ENCODE measurements at regions not wholly inside any gene's neighbourhood (a gene's known extent, or its start where the extent isn't known, plus 50 kb on each side); places are given as distances from the start of the nearest gene placed in this dataset.

DNA sequence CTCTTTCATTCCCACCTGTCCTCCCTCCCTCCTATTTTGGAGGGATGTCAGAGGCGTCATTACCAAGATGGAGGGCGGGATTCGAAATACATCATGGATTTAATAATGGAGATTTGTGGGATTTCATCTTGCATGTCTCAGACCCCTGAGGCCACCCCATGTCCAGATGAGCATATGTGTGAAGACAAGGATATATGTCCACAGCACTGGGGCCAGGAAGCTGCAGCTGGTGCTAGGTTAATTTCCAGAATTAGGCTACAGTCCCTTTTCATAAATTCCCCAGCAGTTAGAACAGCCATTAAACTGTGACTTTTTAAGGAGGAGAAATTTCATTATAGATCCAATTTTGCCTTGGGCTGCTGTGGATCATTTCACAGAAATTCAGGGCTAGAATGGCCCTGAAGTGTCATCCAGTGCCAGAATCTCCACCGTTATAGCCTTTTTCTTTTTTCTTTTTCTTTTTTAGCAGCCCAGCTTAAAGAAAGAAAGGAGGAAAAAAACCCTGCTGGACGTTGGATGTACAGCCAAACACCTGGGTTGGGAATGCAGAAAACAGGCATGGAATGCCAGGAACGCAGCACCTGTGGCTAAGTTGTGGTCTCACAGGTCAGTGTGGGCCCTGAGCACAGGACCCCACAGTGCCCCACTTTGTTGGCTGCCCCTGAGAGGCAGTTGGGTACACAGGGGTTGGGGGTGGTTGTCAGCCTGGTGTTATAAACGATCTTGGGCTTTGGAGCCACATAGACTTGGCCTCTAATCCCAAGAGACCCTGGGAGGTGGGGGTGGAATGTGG lies 50.2 kb upstream of the CXCL14 start (continued):
- TF ChIP-seq, protein P1, sequence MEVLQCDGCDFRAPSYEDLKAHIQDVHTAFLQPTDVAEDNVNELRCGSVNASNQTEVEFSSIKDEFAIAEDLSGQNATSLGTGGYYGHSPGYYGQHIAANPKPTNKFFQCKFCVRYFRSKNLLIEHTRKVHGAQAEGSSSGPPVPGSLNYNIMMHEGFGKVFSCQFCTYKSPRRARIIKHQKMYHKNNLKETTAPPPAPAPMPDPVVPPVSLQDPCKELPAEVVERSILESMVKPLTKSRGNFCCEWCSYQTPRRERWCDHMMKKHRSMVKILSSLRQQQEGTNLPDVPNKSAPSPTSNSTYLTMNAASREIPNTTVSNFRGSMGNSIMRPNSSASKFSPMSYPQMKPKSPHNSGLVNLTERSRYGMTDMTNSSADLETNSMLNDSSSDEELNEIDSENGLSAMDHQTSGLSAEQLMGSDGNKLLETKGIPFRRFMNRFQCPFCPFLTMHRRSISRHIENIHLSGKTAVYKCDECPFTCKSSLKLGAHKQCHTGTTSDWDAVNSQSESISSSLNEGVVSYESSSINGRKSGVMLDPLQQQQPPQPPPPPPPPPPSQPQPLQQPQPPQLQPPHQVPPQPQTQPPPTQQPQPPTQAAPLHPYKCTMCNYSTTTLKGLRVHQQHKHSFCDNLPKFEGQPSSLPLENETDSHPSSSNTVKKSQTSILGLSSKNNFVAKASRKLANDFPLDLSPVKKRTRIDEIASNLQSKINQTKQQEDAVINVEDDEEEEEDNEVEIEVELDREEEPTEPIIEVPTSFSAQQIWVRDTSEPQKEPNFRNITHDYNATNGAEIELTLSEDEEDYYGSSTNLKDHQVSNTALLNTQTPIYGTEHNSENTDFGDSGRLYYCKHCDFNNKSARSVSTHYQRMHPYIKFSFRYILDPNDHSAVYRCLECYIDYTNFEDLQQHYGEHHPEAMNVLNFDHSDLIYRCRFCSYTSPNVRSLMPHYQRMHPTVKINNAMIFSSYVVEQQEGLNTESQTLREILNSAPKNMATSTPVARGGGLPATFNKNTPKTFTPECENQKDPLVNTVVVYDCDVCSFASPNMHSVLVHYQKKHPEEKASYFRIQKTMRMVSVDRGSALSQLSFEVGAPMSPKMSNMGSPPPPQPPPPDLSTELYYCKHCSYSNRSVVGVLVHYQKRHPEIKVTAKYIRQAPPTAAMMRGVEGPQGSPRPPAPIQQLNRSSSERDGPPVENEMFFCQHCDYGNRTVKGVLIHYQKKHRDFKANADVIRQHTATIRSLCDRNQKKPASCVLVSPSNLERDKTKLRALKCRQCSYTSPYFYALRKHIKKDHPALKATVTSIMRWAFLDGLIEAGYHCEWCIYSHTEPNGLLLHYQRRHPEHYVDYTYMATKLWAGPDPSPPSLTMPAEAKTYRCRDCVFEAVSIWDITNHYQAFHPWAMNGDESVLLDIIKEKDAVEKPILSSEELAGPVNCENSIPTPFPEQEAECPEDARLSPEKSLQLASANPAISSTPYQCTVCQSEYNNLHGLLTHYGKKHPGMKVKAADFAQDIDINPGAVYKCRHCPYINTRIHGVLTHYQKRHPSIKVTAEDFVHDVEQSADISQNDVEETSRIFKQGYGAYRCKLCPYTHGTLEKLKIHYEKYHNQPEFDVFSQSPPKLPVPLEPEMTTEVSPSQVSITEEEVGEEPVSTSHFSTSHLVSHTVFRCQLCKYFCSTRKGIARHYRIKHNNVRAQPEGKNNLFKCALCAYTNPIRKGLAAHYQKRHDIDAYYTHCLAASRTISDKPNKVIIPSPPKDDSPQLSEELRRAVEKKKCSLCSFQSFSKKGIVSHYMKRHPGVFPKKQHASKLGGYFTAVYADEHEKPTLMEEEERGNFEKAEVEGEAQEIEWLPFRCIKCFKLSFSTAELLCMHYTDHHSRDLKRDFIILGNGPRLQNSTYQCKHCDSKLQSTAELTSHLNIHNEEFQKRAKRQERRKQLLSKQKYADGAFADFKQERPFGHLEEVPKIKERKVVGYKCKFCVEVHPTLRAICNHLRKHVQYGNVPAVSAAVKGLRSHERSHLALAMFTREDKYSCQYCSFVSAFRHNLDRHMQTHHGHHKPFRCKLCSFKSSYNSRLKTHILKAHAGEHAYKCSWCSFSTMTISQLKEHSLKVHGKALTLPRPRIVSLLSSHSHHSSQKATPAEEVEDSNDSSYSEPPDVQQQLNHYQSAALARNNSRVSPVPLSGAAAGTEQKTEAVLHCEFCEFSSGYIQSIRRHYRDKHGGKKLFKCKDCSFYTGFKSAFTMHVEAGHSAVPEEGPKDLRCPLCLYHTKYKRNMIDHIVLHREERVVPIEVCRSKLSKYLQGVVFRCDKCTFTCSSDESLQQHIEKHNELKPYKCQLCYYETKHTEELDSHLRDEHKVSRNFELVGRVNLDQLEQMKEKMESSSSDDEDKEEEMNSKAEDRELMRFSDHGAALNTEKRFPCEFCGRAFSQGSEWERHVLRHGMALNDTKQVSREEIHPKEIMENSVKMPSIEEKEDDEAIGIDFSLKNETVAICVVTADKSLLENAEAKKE (CRISPR knock-in tag; IDR thresholded peaks at IDR 0.05), result no peak
- TF ChIP-seq, protein P2, sequence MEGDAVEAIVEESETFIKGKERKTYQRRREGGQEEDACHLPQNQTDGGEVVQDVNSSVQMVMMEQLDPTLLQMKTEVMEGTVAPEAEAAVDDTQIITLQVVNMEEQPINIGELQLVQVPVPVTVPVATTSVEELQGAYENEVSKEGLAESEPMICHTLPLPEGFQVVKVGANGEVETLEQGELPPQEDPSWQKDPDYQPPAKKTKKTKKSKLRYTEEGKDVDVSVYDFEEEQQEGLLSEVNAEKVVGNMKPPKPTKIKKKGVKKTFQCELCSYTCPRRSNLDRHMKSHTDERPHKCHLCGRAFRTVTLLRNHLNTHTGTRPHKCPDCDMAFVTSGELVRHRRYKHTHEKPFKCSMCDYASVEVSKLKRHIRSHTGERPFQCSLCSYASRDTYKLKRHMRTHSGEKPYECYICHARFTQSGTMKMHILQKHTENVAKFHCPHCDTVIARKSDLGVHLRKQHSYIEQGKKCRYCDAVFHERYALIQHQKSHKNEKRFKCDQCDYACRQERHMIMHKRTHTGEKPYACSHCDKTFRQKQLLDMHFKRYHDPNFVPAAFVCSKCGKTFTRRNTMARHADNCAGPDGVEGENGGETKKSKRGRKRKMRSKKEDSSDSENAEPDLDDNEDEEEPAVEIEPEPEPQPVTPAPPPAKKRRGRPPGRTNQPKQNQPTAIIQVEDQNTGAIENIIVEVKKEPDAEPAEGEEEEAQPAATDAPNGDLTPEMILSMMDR (conservative IDR thresholded peaks at IDR 0.05; ENCODE audit: low read depth in 2 of 2), result no peak
